ENCODE measurements at regions not wholly inside any gene's neighbourhood (a gene's known extent, or its start where the extent isn't known, plus 50 kb on each side); places are given as distances from the start of the nearest gene placed in this dataset.

- Histone ChIP-seq H3K4me1 (ENCODE audit: insufficient read depth, low read length, poor library complexity, severe bottlenecking) (no peaks in the 10 kb centered on the region), H3K9ac (ENCODE audit: low read depth, low read length, poor library complexity, severe bottlenecking) (no peak overlapping the region), H3F3A (ENCODE audit: low read depth) (no peaks in the 10 kb centered on the region), H3K4me2 (ENCODE audit: low read depth, low read length, poor library complexity, severe bottlenecking) (no peak overlapping the region), H3K79me2 (ENCODE audit: insufficient read depth, low read length) (no peaks in the 10 kb centered on the region), H2AFZ (ENCODE audit: low read length) (no peak overlapping the region), H3K4me3 (ENCODE audit: low read length, poor library complexity, severe bottlenecking) (no peak overlapping the region), H3K36me3 (ENCODE audit: insufficient read depth, low read length) (no peaks in the 10 kb centered on the region), H4K20me1 (ENCODE audit: insufficient read depth, low read length, poor library complexity, severe bottlenecking) (no peaks in the 10 kb centered on the region), H3K9me3 (ENCODE audit: insufficient read depth, low read depth, low read length) (no peaks in the 10 kb centered on the region), H3K27me3 (ENCODE audit: insufficient read depth, low read length, poor library complexity, severe bottlenecking) (no peaks in the 10 kb centered on the region), H3K9me2 (replicated peaks; ENCODE audit: low read depth, low read length) (no peaks in the 10 kb centered on the region)
- TF ChIP-seq CTCF (conservative IDR thresholded peaks at IDR 0.05; ENCODE audit: low read length) (no peak), EZH2phosphoT487 (IDR thresholded peaks at IDR 0.05; ENCODE audit: borderline replicate concordance) (no peak)
Measured at GRCh38 chr5:145365464-145365863, 469.7 kb downstream of the PRELID2 start.

- Histone ChIP-seq H3K4me3 (ENCODE audit: low read length, poor library complexity, severe bottlenecking) (no peak overlapping the region), H4K20me1 (ENCODE audit: insufficient read depth, low read length, poor library complexity, severe bottlenecking) (no peaks in the 10 kb centered on the region), H3K9me2 (replicated peaks; ENCODE audit: low read depth, low read length) (no peaks in the 10 kb centered on the region), H3K4me2 (ENCODE audit: low read depth, low read length, poor library complexity, severe bottlenecking) (no peak overlapping the region), H3K36me3 (ENCODE audit: insufficient read depth, low read length) (no peaks in the 10 kb centered on the region), H2AFZ (ENCODE audit: low read length) (no peak overlapping the region), H3K27me3 (ENCODE audit: insufficient read depth, low read length, poor library complexity, severe bottlenecking) (no peaks in the 10 kb centered on the region), H3K4me1 (ENCODE audit: insufficient read depth, low read length, poor library complexity, severe bottlenecking) (no peaks in the 10 kb centered on the region), H3K79me2 (ENCODE audit: insufficient read depth, low read length) (no peaks in the 10 kb centered on the region), H3F3A (ENCODE audit: low read depth) (no peaks in the 10 kb centered on the region), H3K9me3 (ENCODE audit: insufficient read depth, low read depth, low read length) (no peaks in the 10 kb centered on the region), H3K9ac (ENCODE audit: low read depth, low read length, poor library complexity, severe bottlenecking) (no peak overlapping the region)
- TF ChIP-seq CTCF (conservative IDR thresholded peaks at IDR 0.05; ENCODE audit: low read length) (no peak), EZH2phosphoT487 (IDR thresholded peaks at IDR 0.05; ENCODE audit: borderline replicate concordance) (no peak)
Measured at GRCh38 chr5:145362266-145362665, 472.9 kb downstream of the PRELID2 start.

GRCh38 chr5:145360936-145361335 lies 474.2 kb downstream of the PRELID2 start:
- Histone ChIP-seq H4K20me1 (ENCODE audit: insufficient read depth, low read length, poor library complexity, severe bottlenecking) (no peaks in the 10 kb centered on the region), H3K27me3 (ENCODE audit: insufficient read depth, low read length, poor library complexity, severe bottlenecking) (no peaks in the 10 kb centered on the region), H3K9me2 (replicated peaks; ENCODE audit: low read depth, low read length) (no peaks in the 10 kb centered on the region), H2AFZ (ENCODE audit: low read length) (no peak overlapping the region), H3K9ac (ENCODE audit: low read depth, low read length, poor library complexity, severe bottlenecking) (no peak overlapping the region), H3K36me3 (ENCODE audit: insufficient read depth, low read length) (no peaks in the 10 kb centered on the region), H3K79me2 (ENCODE audit: insufficient read depth, low read length) (no peaks in the 10 kb centered on the region), H3F3A (ENCODE audit: low read depth) (no peaks in the 10 kb centered on the region), H3K4me3 (ENCODE audit: low read length, poor library complexity, severe bottlenecking) (no peak overlapping the region), H3K9me3 (ENCODE audit: insufficient read depth, low read depth, low read length) (no peaks in the 10 kb centered on the region), H3K4me2 (ENCODE audit: low read depth, low read length, poor library complexity, severe bottlenecking) (no peak overlapping the region), H3K4me1 (ENCODE audit: insufficient read depth, low read length, poor library complexity, severe bottlenecking) (no peaks in the 10 kb centered on the region)
- no peak for TF ChIP-seq EZH2phosphoT487 (IDR thresholded peaks at IDR 0.05; ENCODE audit: borderline replicate concordance)

DNA sequence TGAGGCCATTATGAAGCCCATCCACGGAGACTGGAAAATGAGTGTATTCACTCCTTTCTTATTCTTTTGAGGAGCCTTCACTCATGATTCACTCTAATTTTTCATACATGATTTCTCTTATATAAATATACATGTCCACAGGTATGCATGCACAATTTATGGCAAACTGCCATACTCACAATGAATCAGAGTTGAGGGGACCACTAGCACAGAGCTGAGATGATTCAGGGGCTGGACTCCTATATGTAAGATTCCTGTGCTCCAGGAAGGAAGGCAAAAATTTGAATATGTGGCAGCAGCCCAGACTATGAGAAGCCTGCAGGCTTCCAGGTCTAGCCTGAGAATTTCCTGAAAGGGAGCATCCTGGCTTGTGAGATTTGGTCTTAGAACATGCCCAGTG lies 484.6 kb downstream of the PRELID2 start:
- no peak for TF ChIP-seq EZH2phosphoT487 (IDR thresholded peaks at IDR 0.05; ENCODE audit: borderline replicate concordance)
- no peak for TF ChIP-seq CTCF (conservative IDR thresholded peaks at IDR 0.05; ENCODE audit: low read length)
- Histone ChIP-seq H3K27me3 (ENCODE audit: insufficient read depth, low read length, poor library complexity, severe bottlenecking) (no peaks in the 10 kb centered on the region), H3K4me1 (ENCODE audit: insufficient read depth, low read length, poor library complexity, severe bottlenecking) (no peaks in the 10 kb centered on the region), H3F3A (ENCODE audit: low read depth) (no peaks in the 10 kb centered on the region), H3K36me3 (ENCODE audit: insufficient read depth, low read length) (no peaks in the 10 kb centered on the region), H3K4me3 (ENCODE audit: low read length, poor library complexity, severe bottlenecking) (no peak overlapping the region), H3K9me3 (ENCODE audit: insufficient read depth, low read depth, low read length) (no peaks in the 10 kb centered on the region), H3K9me2 (replicated peaks; ENCODE audit: low read depth, low read length) (no peaks in the 10 kb centered on the region), H2AFZ (ENCODE audit: low read length) (no peak overlapping the region), H3K79me2 (ENCODE audit: insufficient read depth, low read length) (no peaks in the 10 kb centered on the region), H3K4me2 (ENCODE audit: low read depth, low read length, poor library complexity, severe bottlenecking) (no peak overlapping the region), H3K9ac (ENCODE audit: low read depth, low read length, poor library complexity, severe bottlenecking) (no peak overlapping the region), H4K20me1 (ENCODE audit: insufficient read depth, low read length, poor library complexity, severe bottlenecking) (no peaks in the 10 kb centered on the region)
